HG02870 (cell line): ENCODE measurements at regions not wholly inside any gene's neighbourhood (a gene's known extent, or its start where the extent isn't known, plus 50 kb on each side); places are given as distances from the start of the nearest gene placed in this dataset.

Experiments
- ATAC-seq: cut with Tn5 transposase; IDR thresholded peaks from one replicate; pipeline ENCODE4 v1.9.1; 2021; ENCODE audit warnings: mild to moderate bottlenecking, moderate library complexity; ENCODE audit not compliant: unreplicated experiment

- ATAC-seq, result no peak
These were observed 818.8 kb upstream of the GYPC start for GRCh38 chr2:125837128-125837527.

- no peak for ATAC-seq
These were observed 818.3 kb upstream of the GYPC start for GRCh38 chr2:125837611-125838010.

- no peak for ATAC-seq
These were observed 816.0 kb upstream of the GYPC start for GRCh38 chr2:125839945-125840344.

GRCh38 chr2:125842041-125842440 is 813.9 kb upstream of the GYPC start:
- no peak for ATAC-seq

GRCh38 chr2:125850541-125850940 is 805.4 kb upstream of the GYPC start:
- no peak for ATAC-seq

- ATAC-seq, result no peak
These were observed 803.6 kb upstream of the GYPC start for GRCh38 chr2:125852364-125852763.

GRCh38 chr2:125853626-125854025 is 802.3 kb upstream of the GYPC start:
- ATAC-seq, result no peak

GRCh38 chr2:125855204-125855603 is 800.8 kb upstream of the GYPC start:
- no peak for ATAC-seq

GRCh38 chr2:125857971-125858794 is 797.8 kb upstream of the GYPC start:
- ATAC-seq, result no peak

GRCh38 chr2:125861461-125861860 is 794.5 kb upstream of the GYPC start:
- no peak for ATAC-seq

- no peak for ATAC-seq
These were observed 788.0 kb upstream of the GYPC start for GRCh38 chr2:125867908-125868307.

GRCh38 chr2:125870264-125870663 is 785.7 kb upstream of the GYPC start:
- no peak for ATAC-seq

GRCh38 chr2:125870746-125871145 is 785.2 kb upstream of the GYPC start:
- no peak for ATAC-seq

- no peak for ATAC-seq
These were observed 781.4 kb upstream of the GYPC start for GRCh38 chr2:125874564-125874963.

- ATAC-seq, result no peak
These were observed 770.6 kb upstream of the GYPC start for GRCh38 chr2:125885340-125885739.

GRCh38 chr2:125886153-125886552 is 769.8 kb upstream of the GYPC start:
- ATAC-seq, result no peak

- no peak for ATAC-seq
These were observed 754.7 kb upstream of the GYPC start for GRCh38 chr2:125901278-125901677.

GRCh38 chr2:125925891-125926546 is 729.9 kb upstream of the GYPC start:
- ATAC-seq, result no peak

- peak; percentile 55 for ATAC-seq
These were observed 720.4 kb upstream of the GYPC start for GRCh38 chr2:125935559-125935958.

GRCh38 chr2:125942585-125943424 is 713.2 kb upstream of the GYPC start:
- ATAC-seq, result no peak

- ATAC-seq, result no peak
These were observed 696.9 kb upstream of the GYPC start for GRCh38 chr2:125959047-125959446.

GRCh38 chr2:125961739-125962138 is 694.2 kb upstream of the GYPC start:
- no peak for ATAC-seq
